HG03196 (cell line): ENCODE measurements at regions not wholly inside any gene's neighbourhood (a gene's known extent, or its start where the extent isn't known, plus 50 kb on each side); places are given as distances from the start of the nearest gene placed in this dataset.
"Not testable (repeated sequence)": the region's sequence is repeated elsewhere in the genome, so short reads cannot be mapped to it uniquely, and the experiment has no call there.

Experiments used
- ATAC-seq: cut with Tn5 transposase; IDR thresholded peaks from one replicate; pipeline ENCODE4 v1.9.1; 2021; ENCODE audit not compliant: unreplicated experiment

DNA sequence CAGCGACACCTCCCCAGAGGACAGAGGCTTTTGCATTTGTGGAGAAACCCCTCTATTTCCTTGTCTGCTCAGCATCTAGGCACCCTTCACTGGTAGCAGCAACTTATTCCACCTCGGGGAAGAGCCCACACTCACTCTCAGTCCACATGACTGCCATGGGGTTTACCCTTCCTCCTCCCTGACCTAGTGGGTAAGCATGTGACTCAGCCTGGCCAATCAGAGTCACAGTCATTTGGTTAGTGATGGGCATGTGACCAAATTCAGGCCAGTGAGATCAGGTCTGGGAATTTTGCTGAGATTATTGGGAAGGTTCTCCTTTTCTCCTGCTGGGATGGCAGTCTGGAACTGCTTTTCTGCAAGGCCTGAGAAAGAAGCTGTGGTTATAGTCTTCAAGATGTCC, 145.7 kb upstream of the PHACTR3 start:
- ATAC-seq: no peak

DNA sequence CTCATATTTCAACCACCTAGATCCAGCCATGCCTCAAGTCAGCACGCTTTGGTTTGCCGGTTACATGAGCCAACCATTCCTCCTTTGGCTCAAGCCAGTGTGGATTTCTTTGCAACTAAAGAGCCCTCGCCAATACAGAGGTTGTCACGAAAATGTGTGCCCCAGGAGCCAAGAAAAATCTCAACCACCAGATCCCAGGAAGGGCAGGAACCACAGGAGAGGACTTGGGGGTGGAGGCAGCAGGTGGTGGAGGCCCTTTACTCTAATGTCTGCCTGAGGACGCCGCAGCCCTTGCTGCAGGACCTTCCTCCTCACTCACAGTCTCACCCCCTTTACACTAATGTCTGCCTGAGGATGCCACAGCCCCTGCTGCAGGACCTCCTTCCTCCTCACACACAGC, 144.8 kb upstream of the PHACTR3 start:
- no peak for ATAC-seq

DNA sequence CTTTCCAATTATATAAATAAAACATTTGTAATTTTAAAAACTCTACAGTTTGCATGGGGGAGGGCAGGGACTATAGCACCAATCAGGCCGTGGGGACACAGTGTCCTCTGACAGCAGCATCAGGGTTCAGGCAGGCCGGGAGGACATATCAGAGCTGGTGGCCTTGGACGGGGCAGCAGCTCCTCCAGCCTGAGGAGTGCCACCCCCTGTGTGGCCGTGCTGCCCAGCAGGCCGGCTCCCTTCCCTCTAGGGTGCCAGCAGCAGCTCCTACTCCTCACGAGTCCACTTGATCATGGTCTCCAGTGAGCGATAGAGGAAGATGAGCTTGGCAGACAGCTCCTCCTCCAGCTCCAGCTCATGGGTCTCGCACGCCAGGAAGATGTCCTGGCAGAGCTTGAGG, 144.0 kb upstream of the PHACTR3 start:
- no peak for ATAC-seq

DNA sequence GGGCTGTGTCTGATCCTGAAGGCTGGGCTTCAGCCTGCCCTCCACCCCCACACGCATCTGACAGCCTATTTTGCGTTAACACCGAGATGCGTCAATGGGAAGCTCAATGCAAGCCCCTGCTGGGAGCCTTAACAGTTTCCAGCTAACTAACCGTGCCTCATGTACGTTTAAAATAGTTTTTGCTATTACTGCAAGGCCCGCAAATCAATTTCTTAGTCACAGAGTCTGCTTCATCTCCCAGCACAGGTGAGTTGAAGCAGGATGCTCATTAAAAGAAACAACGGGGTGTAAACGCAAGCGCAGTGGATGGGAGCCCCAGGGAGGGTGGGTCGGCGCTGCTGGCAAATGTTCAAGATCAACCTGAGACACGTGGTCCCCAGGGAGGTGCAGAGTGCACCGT, 142.8 kb upstream of the PHACTR3 start:
- no peak for ATAC-seq

DNA sequence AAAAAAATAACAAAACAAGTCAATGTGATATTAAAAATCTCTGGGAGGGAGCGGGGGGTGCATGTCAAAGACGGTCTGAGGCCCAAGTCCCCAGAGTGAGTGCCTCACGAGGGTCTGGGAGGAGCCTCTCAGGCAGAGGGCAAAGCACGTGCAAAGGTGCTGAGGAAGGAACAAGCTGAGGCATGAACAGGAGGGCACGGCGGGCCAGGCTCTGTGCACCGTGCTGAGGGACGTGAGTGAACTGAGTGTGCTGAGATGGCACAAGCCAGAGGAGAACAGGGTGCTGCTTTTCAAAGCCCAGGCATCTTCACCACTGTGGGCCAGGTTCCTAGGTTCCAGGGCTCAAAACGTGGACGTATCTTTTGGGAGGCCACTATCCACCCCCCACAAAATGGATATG, 142.1 kb upstream of the PHACTR3 start:
- no peak for ATAC-seq

DNA sequence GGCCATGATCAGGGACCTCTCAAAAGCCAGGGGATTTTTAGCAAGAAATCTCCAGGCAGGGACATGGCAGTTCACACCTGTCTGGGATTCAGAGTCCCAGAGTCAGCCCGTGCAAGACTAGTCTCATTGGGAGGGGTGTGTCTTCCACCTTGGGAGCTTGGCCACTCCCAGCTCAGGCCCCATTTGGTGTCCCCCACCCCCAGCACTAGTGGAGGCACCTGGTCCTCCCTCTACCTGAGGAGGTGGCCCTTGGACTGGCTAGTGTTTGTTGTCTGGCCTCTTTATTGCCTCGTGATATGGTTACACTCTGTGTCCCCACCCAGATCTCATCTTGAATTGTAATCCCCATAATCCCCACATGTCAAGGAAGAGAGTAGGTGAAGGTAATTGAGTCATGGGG, 140.8 kb upstream of the PHACTR3 start:
- no peak for ATAC-seq

DNA sequence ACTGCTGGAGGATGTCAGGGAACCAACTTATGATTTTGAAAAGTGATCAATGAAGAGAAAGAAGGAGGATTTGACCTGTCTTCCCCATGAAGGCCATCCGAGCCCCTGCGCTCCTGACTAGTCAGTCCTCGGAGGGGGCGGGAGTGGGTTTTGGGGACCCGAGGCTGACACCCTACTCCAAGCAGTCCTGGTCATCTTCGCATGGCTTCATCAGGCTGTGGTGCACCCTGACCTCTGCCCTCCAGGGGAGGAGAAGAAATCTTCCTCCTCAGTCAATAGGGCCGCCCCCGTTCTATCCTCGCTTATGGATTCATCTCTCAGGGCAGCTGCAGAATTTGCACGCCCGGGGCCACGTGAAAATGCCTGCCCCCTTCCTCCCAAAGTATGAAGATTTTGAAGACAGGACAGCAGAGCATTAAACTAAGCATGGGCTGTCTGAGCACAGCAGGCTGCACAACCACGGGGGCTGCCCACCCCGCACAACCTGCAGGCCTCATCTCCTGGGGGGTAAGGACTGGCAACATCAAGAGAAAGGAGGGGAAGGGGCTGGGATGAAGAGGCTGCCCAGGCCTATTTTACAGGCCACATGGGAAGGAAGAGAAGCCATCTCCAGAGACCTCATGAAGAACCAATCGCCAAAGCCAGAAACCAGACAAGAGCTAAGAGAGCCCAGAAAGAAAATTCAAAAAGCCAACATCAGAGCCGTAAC, 138.1 kb upstream of the PHACTR3 start:
- ATAC-seq: no peak

DNA sequence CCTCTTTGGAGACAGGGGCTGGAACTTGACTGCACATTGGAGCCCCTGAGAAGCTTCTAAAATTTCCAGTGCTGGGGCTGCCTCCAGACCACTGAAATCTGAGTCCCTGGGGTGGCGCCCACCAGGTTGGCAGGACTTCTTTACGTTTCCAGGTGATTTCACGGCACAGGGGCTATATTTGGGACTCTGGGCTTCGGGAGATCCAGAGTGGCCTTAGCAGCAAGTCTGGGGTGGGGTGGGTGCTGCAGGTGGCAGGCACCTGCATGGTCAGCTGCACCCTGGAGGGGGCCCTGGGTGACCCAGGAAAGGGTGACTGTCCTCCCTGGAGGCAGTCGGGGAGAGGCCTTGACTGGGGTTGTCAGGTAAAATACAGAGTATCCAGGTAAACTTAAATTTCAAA, 135.5 kb upstream of the PHACTR3 start:
- ATAC-seq: no peak

DNA sequence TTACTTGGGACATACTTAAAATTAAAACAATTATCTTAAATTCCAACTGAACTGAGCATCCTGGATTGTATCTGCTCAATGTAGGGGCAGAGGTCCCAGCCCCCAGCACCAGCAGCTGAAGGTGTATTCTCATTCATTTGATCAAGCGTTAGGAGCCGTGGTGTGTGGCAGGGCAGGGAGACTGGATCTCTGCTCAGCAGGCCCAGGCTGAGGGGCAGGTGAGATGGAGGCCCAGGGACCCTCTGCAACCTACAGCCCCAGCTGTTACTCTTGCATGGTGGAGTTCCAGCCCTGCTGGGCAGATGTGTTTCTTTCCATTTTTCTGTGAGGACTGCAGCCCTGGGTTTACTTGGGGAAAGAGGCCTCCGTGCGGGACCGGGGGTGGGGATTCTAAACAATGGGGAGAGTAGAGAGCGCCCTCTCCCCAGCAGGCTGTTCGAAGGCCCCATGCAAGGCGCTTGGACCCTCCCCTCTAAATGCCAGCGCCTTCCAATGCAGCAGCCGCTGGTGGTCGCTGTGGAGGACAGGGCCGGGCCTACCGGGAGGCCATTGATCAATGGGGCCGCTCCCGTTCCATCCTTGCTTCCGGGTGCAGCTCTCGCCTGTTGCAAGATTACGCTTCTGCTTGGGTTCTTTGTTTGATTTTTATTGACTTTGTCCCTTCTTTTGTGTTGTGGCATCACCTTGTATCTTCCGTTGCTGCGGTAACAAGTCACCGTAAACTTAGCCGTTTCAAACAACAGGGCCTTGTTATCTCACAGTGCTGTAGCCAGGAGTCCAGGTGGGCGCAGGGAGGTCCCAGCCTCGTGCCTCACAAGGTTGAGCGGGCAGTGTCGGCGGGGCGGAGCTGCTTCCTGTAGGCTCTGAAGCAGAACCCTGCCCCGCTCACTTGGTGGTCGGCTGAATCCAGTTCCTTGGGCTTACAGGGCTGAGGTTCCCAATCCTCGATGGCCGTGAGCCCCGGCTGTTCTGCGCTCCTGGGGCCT, 134.8 kb upstream of the PHACTR3 start:
- ATAC-seq: no peak

DNA sequence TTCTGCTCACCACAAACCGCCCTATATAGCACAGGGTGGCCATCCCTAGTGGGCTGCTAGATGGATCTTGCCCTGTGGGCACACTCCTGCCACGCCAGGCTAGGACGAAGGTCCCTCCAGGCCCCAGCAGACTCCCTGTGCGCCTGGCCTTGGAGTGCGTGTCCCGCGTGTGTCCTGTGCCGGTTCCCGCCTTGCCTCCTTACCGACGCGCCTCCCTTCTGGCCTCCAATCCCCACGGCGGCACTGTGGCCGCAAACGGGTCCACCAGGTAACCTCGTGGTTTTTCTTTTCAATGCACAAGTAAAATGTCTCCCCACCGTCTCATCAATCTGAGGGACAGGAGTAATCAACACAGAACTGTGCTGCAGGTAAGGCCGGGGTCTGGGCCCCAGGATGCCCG, 133.8 kb upstream of the PHACTR3 start:
- ATAC-seq: no peak

DNA sequence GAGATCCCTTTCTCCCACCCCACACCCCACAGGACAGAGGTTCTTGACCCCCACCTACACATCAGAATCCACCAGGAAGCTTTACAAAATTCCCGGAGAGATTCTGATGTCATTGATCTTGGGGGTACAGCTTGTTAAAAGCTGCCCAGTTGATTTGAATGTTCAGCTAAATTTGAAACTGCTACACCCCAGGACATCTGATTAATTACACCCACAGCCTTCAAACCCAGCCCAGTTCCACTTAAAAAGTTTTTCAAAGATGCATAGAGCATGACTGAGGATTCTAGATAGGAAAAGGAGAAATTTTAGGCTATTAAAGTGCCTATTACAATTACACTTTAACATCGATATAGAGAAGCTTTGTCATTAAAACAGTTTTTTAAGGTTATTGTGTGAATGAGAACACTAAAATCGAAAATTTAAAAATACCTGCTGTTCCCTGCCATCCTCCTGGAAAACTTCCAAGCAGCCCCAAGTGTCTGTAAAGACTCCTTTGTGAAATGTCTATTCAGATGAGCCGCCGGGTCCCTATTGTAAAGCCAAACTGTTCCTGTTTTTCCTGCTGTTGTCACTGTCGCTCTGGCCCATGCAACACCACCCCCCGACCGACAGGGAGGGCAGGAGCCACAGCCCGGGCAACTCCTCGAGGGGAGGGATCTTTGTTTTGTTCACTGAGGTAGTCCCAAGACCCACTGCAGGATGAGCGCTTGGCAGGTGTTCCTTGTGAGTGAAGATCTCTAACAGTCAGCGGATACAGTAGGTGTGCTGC, 132.5 kb upstream of the PHACTR3 start:
- ATAC-seq: no peak

DNA sequence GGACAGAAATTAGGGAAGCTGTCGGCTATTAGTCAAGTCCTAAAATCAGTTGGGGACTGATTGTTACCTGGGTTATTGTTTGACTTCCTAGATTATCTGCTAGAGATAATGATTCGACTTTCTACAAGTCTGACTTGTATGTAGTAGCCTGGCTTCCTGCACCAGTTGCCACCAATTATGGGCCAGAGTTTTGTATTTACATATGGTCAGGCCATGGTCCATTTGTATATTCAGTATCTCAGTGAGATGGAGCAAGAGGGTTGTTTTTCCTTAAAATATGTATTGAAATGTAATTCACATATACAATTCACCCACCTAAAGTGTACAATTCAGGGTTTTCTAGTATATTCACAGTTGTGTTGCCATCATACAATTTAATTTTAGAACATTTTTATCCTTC, 130.6 kb upstream of the PHACTR3 start:
- ATAC-seq: no peak

DNA sequence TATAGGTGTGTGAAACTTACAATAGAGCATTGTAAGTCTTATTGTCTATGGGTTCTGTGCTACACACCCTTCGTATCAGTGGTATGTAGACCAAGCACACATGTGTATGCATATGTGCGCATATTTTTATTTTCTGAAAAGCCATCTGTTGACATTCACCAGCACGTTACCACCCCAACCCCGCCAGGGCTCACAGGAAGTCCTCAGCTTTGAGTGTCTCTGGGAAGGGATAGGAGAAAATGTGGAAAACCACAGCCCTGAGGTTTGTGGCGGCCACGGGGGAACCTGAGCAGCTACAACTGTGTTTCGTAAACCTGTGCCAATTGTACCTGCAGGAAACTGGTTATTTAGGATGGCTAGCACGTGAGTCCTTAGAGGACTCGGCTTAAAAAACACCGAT, 123.3 kb upstream of the PHACTR3 start:
- ATAC-seq: no peak

DNA sequence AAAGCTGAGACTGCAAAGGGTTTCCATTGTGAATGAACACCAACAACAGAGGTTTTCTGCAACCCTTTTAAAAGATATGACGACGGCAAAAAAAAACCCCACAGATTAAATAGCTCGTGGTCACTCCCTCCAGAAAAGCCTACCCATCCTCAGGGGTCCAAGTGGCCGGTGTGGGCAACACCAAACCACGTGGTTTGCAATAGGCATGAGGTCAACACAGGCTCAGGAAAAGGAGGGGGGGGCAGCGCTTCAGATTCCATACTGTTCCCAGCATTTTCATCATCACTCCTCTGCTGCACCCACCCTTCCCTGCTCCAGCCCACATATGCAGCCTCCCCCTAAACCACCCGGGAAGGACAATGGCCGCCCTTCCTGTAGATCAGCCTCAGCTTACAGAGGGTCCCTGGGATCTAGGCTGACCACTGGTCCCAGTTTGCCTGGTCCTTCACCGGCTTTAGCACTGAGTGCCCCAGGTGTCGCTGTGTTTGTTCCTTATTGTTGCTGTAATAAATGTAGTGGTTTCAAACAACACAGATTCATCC, 122.8 kb upstream of the PHACTR3 start:
- no peak for ATAC-seq

DNA sequence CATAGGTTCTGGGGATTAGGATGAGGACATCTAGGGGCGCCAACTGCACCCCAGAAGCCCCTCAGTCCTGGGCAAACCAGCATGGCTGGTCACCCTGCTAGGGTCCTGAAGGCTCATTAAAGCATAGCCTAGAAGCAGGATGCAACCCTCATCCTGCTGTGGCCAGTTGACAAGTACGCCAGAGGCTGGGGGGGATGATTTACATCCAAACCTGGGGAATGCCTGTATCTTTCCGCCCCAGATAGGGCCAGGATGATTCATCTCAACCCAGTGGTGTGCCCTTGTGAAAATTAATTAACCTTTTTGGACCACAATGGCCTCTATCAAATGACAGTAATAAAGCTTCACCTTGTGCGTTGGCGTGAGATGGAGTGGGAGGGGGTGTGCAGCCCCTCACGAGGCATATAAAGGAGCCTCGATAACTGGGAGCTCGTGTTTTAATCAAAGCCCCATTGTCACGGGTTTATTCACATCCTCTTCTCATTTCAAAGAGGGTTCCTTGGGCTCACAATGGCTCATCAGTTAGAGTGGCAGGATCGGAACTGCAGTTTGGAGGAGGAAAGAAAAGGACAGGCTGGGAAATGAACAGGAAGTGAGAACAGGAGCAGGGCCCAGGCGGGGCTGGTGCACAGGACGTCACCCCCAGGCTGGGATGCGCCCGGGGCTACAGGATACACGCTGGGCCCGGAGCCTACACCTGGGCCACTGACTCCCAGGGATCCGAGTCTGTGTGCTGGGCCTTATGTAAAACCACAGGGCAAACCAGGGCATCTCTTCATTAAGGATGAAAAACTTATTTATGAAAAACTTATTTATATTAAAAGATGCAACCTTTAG, 121.8 kb upstream of the PHACTR3 start:
- no peak for ATAC-seq

DNA sequence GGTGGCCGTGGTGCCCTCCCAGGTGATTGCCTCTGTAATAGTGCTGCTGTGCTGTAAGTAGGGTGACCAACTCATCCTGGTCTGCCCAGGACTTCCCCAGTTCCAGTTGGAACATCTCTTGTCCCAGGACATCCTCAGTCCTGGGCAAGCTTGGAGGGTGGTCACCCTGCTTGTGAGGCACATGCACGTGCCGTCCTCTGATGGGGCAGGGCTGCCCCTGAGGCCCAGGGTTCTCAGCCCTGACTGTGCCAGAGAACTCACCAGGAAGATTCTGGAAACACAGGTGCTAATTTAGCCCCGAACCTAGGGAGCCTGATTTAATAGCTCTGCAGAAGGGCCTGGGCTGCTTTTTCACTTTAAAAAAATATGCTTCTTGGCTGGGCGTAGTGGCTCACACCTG, 120.9 kb upstream of the PHACTR3 start:
- no peak for ATAC-seq

DNA sequence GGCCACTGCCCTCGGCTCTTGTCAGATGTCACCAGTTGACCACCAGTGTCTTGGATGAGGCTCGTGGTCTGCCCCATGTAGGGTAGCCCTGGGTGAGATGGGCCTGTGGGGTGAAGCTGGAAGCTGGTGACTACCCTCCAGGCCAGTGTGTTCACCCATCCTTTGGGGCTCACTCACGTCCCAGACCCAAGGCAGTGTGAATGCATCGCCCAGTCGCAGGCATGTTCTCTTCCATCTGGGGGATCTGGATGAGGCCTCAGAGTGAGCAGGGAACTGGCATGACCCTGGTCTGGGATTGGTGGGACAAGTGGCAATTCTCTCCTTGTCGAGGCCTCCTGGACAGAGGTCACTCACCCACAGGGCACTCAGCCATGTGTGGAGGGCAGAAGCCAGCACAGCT, 120.1 kb upstream of the PHACTR3 start:
- no peak for ATAC-seq

DNA sequence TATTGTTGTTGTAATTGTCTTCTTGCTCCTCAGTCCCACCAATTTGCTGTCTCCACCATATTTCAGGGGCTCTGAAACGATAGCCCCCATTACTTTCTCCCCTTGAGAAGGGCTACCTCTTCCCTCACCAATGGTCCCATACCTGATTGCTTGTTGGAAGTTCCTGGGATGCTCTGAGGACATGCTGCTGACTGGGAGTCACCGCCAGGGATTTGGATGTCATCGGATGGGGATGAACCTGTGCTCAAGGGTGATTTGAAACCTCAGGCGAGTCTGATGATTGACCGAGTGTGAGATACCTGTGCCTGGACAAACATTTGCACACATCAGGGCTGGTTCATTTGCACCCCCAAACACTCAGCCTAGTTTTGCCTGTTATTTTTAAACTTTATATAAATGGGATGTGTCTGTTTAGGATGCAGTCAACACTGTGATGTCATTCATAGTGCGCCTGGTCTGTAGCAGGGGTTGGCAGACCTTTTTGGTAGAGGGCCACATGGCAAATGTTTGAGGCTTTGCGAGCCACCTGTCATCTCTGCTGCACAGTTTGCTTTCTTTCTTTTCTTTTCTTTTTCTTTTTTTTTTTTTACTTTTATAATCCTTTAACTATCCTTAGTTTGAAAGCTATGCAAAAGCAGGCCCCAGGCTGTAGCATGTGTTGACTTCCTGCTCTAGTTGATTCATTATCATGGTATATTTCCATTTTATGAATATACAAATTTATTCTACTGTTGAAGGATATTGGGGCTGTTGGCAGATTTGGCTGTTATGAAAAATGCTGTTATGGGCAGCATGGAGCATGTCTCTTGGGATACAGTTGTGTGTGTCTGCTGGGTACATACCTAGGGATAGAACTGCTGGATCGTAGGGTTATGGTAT, 118.5 kb upstream of the PHACTR3 start:
- no peak for ATAC-seq

DNA sequence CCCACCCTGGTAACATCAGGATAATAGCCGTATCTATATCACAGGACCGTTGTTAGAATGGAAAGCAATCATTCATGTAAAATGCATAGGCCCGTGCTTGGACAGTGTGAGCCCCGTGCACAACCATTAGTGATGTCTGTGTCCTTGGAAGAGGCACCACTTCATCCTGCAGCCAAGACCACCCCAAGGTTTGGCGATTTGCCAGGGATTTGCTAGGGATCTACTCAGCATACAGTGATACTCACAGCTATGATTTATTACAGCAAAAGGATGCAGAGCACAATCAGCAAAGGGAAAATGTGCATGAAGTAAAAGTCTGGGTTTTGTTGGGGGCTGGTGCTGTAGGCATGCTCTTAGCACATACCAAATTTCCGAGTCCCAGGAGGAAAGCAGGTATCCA, 115.9 kb upstream of the PHACTR3 start:
- ATAC-seq: not testable (repeated sequence)
